Cardiac muscle cell (in vitro differentiated cells and primary cell): ENCODE measurements at regions not wholly inside any gene's neighbourhood (a gene's known extent, or its start where the extent isn't known, plus 50 kb on each side); places are given as distances from the start of the nearest gene placed in this dataset.

Experiments
- DNase-seq, 2 donors: peaks; one replicate each; pipeline versions ENCODE4 v3.0.0 to v3.0.0-alpha.2; 2010 to 2017; ENCODE audit warnings: low read depth in 1 of 2, low spot score in 1 of 2
- H3K27ac ChIP-seq: fragments of 200-600 bp; sonication (generic); 2 replicates; pipeline ENCODE4 v1.5.1; 2016
- H3K27me3 ChIP-seq: fragments of 200-600 bp; sonication (generic); 2 replicates; pipeline ENCODE4 v1.6.0; 2016; ENCODE audit warnings: control low read depth
- H3K36me3 ChIP-seq: fragments of 200-600 bp; sonication (generic); 2 replicates; pipeline ENCODE4 v1.5.1; 2016; ENCODE audit warnings: control low read depth
- H3K4me1 ChIP-seq: fragments of 200-600 bp; sonication (generic); 2 replicates; pipeline ENCODE4 v1.8.1; 2017; ENCODE audit warnings: low read depth, mild to moderate bottlenecking, mixed run types
- H3K4me3 ChIP-seq: fragments of 200-600 bp; sonication (generic); 2 replicates; pipeline ENCODE4 v1.5.1; 2016; ENCODE audit warnings: mild to moderate bottlenecking
- H3K9me3 ChIP-seq: fragments of 200-600 bp; sonication (generic); 2 replicates; pipeline ENCODE4 v1.5.1; 2017; ENCODE audit warnings: low read depth, mild to moderate bottlenecking, control low read depth
- TF ChIP-seq, protein P1 (sequence below): IDR thresholded peaks from 2 replicates; pipeline ENCODE4 v1.5.1; 2012; ENCODE audit warnings: low read depth, mild to moderate bottlenecking, low read length

DNA sequence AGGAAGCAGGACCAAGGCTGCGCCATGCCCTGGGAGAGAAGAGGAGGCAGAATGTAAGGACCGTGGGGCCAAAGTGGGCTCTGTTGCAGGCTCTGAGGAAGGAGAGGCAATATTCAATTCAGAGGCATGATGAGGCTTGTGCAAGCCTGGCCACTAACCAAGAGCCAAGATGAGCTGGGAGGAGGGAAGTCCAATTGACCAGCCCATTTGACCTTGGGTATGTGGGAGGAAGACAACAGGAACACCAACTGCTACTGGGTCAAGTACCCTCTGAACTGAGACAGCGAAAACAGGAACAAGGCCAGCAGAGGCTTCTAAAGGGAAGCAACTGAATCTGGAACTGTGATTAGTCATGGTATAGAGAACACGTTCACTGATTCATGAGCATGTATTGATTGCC is 779.6 kb downstream of the MAFB start:
- no peaks in the 10 kb centered on the region for H3K27me3 ChIP-seq
- no peak for DNase-seq
- no peak overlapping the region for H3K4me3 ChIP-seq
- peaks cover 5% of the 10 kb centered on the region for H3K4me1 ChIP-seq
- no peak overlapping the region for H3K27ac ChIP-seq
- TF ChIP-seq, protein P1, sequence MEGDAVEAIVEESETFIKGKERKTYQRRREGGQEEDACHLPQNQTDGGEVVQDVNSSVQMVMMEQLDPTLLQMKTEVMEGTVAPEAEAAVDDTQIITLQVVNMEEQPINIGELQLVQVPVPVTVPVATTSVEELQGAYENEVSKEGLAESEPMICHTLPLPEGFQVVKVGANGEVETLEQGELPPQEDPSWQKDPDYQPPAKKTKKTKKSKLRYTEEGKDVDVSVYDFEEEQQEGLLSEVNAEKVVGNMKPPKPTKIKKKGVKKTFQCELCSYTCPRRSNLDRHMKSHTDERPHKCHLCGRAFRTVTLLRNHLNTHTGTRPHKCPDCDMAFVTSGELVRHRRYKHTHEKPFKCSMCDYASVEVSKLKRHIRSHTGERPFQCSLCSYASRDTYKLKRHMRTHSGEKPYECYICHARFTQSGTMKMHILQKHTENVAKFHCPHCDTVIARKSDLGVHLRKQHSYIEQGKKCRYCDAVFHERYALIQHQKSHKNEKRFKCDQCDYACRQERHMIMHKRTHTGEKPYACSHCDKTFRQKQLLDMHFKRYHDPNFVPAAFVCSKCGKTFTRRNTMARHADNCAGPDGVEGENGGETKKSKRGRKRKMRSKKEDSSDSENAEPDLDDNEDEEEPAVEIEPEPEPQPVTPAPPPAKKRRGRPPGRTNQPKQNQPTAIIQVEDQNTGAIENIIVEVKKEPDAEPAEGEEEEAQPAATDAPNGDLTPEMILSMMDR, result no peak
- no peaks in the 10 kb centered on the region for H3K9me3 ChIP-seq
- H3K36me3 ChIP-seq, result no peaks in the 10 kb centered on the region

DNA sequence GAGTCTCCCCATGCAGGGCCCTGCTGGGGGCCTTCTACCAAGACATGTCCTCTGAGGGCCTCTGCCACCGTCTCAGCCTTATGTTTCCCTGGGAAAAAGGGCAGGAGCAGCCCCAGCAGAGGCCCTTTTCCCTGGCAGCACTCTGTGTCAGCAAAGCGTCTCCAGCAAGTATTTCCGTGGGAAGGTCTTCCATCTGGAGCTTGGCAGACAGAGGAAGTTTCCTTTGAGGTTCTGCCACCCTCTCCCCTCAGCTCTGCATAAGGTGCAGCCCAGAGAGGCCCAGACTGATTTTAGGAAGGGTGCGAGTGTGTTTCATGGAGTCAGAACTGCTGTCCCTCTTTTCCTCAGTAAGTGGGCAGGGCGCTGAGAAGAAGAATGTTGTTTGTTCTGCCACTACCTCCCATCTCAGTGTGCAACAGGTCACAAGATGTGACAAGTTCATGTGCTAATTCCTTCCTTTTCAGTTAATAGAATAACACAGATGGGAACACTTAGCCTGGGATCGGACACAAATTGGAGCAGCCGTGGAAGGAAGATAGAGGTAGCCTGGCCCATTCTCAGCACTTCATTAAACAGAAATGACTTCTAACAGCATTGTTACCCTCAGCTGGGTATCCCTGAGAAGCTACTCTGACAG is 784.4 kb downstream of the MAFB start:
- TF ChIP-seq, protein P1, result no peak
- no peaks in the 10 kb centered on the region for H3K27me3 ChIP-seq
- no peak for DNase-seq
- no peaks in the 10 kb centered on the region for H3K9me3 ChIP-seq
- H3K4me3 ChIP-seq, result no peak overlapping the region
- H3K4me1 ChIP-seq, result peaks cover 5% of the 10 kb centered on the region
- H3K36me3 ChIP-seq, result no peaks in the 10 kb centered on the region
- H3K27ac ChIP-seq, result no peak overlapping the region

DNA sequence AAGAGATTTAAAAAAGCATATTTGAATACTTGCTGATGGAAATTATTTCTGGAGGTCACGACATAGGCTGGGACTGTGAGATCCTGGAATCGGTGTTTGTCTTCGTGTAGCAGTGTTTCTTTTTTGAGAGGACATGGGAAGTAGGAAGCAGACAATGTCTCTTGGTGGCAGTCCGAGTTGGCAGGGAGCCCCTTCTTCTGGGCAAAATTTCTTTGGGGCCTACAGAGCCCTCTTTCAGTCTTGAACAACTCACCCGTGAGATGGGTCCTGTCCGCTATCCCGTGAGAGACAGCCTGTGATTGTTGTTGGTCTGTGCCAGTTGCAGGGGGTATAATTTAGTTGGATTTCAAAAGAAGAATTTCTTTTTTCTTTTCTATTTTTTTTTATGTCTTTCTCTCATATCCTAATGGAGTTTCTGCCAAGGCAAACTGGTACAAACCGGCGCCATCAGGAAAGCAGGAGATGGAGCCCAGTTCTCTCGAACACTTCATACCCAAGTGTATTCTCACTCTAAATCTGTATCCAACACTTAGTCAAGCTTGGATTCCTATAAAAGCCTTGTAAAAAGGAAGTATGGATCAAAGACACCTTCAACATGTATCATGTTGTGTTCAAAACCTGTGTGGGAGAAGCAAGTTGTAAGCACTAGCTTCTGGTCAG is 785.1 kb downstream of the MAFB start:
- peaks cover 5% of the 10 kb centered on the region for H3K4me1 ChIP-seq
- no peaks in the 10 kb centered on the region for H3K9me3 ChIP-seq
- no peak overlapping the region for H3K27ac ChIP-seq
- H3K36me3 ChIP-seq, result no peaks in the 10 kb centered on the region
- H3K4me3 ChIP-seq, result no peak overlapping the region
- TF ChIP-seq, protein P1, result no peak
- H3K27me3 ChIP-seq, result no peaks in the 10 kb centered on the region
- no peak for DNase-seq

DNA sequence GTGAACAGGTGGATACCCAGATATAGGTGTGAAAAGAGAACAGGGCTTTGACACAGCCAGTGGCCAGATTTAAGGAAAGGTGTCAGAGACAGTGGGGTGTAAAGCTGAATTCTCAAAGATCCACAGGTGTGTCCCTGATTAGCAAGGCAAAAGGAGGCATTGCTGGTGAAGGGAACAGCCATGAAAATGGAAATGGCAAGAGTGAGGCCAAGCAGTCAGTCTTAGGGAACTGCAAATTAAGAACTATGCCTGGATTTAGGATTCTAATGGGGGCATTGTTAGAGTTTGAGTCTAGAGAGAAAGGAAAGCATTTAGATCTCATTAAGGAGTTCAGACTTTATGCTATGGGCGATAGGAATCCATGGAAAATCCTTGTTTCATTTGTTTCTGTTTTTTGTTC is 789.2 kb downstream of the MAFB start:
- Histone ChIP-seq H3K4me3 (no peak overlapping the region), H3K36me3 (no peaks in the 10 kb centered on the region), H3K27me3 (no peaks in the 10 kb centered on the region), H3K4me1 (peaks cover under 1% of the 10 kb centered on the region), H3K9me3 (no peaks in the 10 kb centered on the region), H3K27ac (no peak overlapping the region)
- TF ChIP-seq, protein P1, result no peak
- DNase-seq, result no peak

DNA sequence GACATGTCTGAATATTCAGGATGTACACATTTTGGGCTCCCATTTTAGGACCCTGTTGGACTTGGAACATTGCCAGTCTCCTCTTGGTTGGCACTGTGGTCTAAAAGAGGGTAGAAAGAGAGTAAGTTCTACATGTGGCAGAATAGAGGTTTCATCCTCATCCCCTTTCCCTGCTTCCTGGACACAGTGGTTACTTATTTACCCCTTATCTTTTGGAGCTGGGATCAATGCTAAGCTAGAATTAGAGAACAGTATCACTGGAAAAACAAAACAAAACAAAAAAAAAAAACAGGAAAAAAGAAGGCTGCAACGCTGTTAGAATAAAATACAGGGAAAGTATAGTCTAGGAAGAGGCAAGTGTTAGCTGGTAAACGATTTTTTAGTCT is 790.6 kb downstream of the MAFB start:
- H3K27ac ChIP-seq, result no peak overlapping the region
- no peaks in the 10 kb centered on the region for H3K36me3 ChIP-seq
- no peak for DNase-seq
- H3K4me1 ChIP-seq, result no peaks in the 10 kb centered on the region
- TF ChIP-seq, protein P1, result no peak
- H3K27me3 ChIP-seq, result no peaks in the 10 kb centered on the region
- H3K4me3 ChIP-seq, result no peak overlapping the region
- H3K9me3 ChIP-seq, result no peaks in the 10 kb centered on the region
